ENCODE measurements at regions not wholly inside any gene's neighbourhood (a gene's known extent, or its start where the extent isn't known, plus 50 kb on each side); places are given as distances from the start of the nearest gene placed in this dataset.

DNA sequence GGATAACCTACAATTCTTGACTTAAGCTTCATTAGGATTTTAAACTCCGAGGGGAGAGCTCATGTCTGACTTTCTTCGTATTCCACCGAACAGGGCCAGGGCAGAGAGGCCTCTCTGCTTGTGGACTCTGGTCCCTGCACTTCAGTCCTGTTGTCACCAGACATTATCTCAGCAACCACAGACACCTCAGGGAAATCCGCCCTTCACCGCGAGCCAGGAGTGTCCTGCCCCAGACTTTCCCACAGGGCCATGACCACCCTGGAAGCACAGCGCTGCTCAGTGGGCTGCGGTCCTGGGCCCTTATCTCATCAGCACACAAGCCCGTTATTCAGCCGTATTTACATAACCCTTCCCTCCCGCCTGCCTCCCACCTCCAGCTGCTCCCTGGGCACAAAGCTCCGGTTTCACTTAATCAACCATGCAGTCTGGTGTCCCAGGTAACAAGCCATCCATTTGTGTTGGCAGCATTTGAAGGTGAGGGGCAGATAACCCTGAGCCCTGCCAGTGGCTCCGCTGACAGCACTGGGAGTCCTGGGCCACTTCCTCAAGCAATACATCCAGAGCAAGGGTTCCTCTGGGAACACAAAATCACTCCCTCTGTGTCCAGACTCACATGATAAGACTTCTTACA is 122.8 kb upstream of the RAB4A start (continued):
- TF ChIP-seq CEBPZ (IDR thresholded peaks at IDR 0.05; ENCODE audit: low read length) = no peak
- no peak for TF ChIP-seq SAFB2 (CRISPR knock-in tag; IDR thresholded peaks at IDR 0.05; ENCODE audit: borderline replicate concordance, low read depth)
- TF ChIP-seq, protein P1, sequence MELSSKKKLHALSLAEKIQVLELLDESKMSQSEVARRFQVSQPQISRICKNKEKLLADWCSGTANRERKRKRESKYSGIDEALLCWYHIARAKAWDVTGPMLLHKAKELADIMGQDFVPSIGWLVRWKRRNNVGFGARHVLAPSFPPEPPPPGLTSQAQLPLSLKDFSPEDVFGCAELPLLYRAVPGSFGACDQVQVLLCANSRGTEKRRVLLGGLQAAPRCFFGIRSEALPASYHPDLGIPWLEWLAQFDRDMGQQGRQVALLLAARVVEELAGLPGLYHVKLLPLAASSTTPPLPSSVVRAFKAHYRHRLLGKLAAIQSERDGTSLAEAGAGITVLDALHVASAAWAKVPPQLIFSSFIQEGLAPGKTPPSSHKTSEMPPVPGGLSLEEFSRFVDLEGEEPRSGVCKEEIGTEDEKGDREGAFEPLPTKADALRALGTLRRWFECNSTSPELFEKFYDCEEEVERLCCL (CRISPR knock-in tag; IDR thresholded peaks at IDR 0.05; ENCODE audit: borderline replicate concordance) = no peak
- TF ChIP-seq, protein P2, sequence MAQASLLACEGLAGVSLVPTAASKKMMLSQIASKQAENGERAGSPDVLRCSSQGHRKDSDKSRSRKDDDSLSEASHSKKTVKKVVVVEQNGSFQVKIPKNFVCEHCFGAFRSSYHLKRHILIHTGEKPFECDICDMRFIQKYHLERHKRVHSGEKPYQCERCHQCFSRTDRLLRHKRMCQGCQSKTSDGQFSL (CRISPR knock-in tag; IDR thresholded peaks at IDR 0.05) = 0 out of 2 replicates have a peak, but pooled peaks have one; percentile 28
- TF ChIP-seq TFAP4 (IDR thresholded peaks at IDR 0.05; ENCODE audit: borderline replicate concordance, low read depth) = peak; percentile 93
- TF ChIP-seq HDAC1 (CRISPR knock-in tag; IDR thresholded peaks at IDR 0.05) = peak; percentile 74
- TF ChIP-seq ZNF282 (IDR thresholded peaks at IDR 0.05; ENCODE audit: partially characterized antibody) = no peak
- TF ChIP-seq FIP1L1 (IDR thresholded peaks at IDR 0.05; ENCODE audit: borderline replicate concordance, insufficient read depth, low read depth, low read length) = no peak
- TF ChIP-seq NCOA2 (CRISPR knock-in tag; IDR thresholded peaks at IDR 0.05) = peak; percentile 85
- TF ChIP-seq SUZ12 (IDR thresholded peaks at IDR 0.05; ENCODE audit: low read depth, low read length) = no peak
- TF ChIP-seq, protein P3, sequence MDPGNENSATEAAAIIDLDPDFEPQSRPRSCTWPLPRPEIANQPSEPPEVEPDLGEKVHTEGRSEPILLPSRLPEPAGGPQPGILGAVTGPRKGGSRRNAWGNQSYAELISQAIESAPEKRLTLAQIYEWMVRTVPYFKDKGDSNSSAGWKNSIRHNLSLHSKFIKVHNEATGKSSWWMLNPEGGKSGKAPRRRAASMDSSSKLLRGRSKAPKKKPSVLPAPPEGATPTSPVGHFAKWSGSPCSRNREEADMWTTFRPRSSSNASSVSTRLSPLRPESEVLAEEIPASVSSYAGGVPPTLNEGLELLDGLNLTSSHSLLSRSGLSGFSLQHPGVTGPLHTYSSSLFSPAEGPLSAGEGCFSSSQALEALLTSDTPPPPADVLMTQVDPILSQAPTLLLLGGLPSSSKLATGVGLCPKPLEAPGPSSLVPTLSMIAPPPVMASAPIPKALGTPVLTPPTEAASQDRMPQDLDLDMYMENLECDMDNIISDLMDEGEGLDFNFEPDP (CRISPR knock-in tag; conservative IDR thresholded peaks at IDR 0.05) = no peak
- no peak for TF ChIP-seq RBM22 (optimal IDR thresholded peaks at IDR 0.05; ENCODE audit: low read length)
- TF ChIP-seq FOXJ3 (CRISPR knock-in tag; IDR thresholded peaks at IDR 0.05; ENCODE audit: borderline replicate concordance) = peak; percentile 84; the same call in 1 of the 2 replicates
- TF ChIP-seq ZNF451 (CRISPR knock-in tag; IDR thresholded peaks at IDR 0.05) = peak; percentile 68; the same call in 1 of the 2 replicates
- TF ChIP-seq ZFP37 (CRISPR knock-in tag; IDR thresholded peaks at IDR 0.05; ENCODE audit: borderline replicate concordance) = peak; percentile 45; the same call in 1 of the 2 replicates
- peak; percentile 83 for TF ChIP-seq ZBED4 (CRISPR knock-in tag; IDR thresholded peaks at IDR 0.05; ENCODE audit: borderline replicate concordance)
- TF ChIP-seq ZNF292 (CRISPR knock-in tag; IDR thresholded peaks at IDR 0.05; ENCODE audit: borderline replicate concordance, low read depth) = peak; percentile 98

All from HepG2 (cell line).